Panc1 (cell line): ENCODE measurements at regions not wholly inside any gene's neighbourhood (a gene's known extent, or its start where the extent isn't known, plus 50 kb on each side); places are given as distances from the start of the nearest gene placed in this dataset.

Experiments used
- CTCF ChIP-seq: fragments of 450-650 bp; IDR thresholded peaks from 2 replicates; pipeline ENCODE4 v1.5.1; 2017; ENCODE audit warnings: mild to moderate bottlenecking
- POLR2AphosphoS5 ChIP-seq: IDR thresholded peaks from 2 replicates; pipeline ENCODE4 v1.6.1; 2012; ENCODE audit warnings: mild to moderate bottlenecking, low read depth, low read length, moderate library complexity
- REST ChIP-seq, 2 experiments: IDR thresholded peaks; 2 replicates each; pipeline ENCODE4 v1.6.1; 2011 to 2012; ENCODE audit warnings: low read depth in 2 of 2, control low read depth in 1 of 2, low read length in 1 of 2, mild to moderate bottlenecking in 1 of 2, moderate library complexity in 1 of 2; ENCODE audit not compliant: insufficient read depth in 1 of 2
- SIN3A ChIP-seq: IDR thresholded peaks from 2 replicates; pipeline ENCODE4 v1.6.1; 2012; ENCODE audit warnings: low read depth, mild to moderate bottlenecking, low read length, moderate library complexity, borderline replicate concordance; ENCODE audit not compliant: insufficient read depth

GRCh38 chr10:17528306-17528862 lies 74.0 kb upstream of the ST8SIA6 start:
- TF ChIP-seq CTCF, result no peak
- TF ChIP-seq POLR2AphosphoS5, result no peak
- TF ChIP-seq SIN3A, result no peak
- no peak for TF ChIP-seq REST (IDR thresholded peaks at IDR 0.05; ENCODE audit: insufficient read depth in 1 of 2, low read depth in 2 of 2, low read length in 1 of 2)
